Neutrophil (primary cell): ENCODE measurements at regions not wholly inside any gene's neighbourhood (a gene's known extent, or its start where the extent isn't known, plus 50 kb on each side); places are given as distances from the start of the nearest gene placed in this dataset.

Source experiments
- H3K27ac ChIP-seq: fragments of 200-600 bp; sonication (generic); 2 replicates; pipeline ENCODE4 v1.5.1; 2016; ENCODE audit warnings: mild to moderate bottlenecking, moderate library complexity
- H3K27me3 ChIP-seq: fragments of 200-600 bp; sonication (generic); 2 replicates; pipeline ENCODE4 v1.6.0; 2016; ENCODE audit warnings: mild to moderate bottlenecking
- H3K36me3 ChIP-seq: fragments of 200-600 bp; sonication (generic); 2 replicates; pipeline ENCODE4 v1.5.1; 2017
- H3K4me1 ChIP-seq, 2 experiments: fragments of 200-600 bp in 1 of 2; sonication (generic) in 1 of 2; 1 replicate in 1 of 2; 2 replicates in 1 of 2; pipeline versions ENCODE4 v1.5.1 to v1.6.1; 2013 to 2016; ENCODE audit warnings: low read depth in 1 of 2, low read length in 1 of 2, mild to moderate bottlenecking in 1 of 2, moderate library complexity in 1 of 2; ENCODE audit not compliant: control insufficient read depth in 1 of 2, insufficient read depth in 1 of 2
- H3K4me3 ChIP-seq, 2 experiments: fragments of 200-600 bp in 1 of 2; sonication (generic) in 1 of 2; 1 replicate in 1 of 2; 2 replicates in 1 of 2; pipeline ENCODE4 v1.5.1; 2013 to 2016; ENCODE audit warnings: low read depth in 1 of 2, low read length in 1 of 2, mild to moderate bottlenecking in 1 of 2, moderate library complexity in 1 of 2
- H3K9me3 ChIP-seq: fragments of 200-600 bp; sonication (generic); 2 replicates; pipeline ENCODE4 v1.5.1; 2016
- TF ChIP-seq, protein P1 (sequence below): fragments of 200-600 bp; sonication (generic); IDR thresholded peaks from 2 replicates; pipeline ENCODE4 v1.5.1; 2016; ENCODE audit warnings: antibody characterized with exemption

DNA sequence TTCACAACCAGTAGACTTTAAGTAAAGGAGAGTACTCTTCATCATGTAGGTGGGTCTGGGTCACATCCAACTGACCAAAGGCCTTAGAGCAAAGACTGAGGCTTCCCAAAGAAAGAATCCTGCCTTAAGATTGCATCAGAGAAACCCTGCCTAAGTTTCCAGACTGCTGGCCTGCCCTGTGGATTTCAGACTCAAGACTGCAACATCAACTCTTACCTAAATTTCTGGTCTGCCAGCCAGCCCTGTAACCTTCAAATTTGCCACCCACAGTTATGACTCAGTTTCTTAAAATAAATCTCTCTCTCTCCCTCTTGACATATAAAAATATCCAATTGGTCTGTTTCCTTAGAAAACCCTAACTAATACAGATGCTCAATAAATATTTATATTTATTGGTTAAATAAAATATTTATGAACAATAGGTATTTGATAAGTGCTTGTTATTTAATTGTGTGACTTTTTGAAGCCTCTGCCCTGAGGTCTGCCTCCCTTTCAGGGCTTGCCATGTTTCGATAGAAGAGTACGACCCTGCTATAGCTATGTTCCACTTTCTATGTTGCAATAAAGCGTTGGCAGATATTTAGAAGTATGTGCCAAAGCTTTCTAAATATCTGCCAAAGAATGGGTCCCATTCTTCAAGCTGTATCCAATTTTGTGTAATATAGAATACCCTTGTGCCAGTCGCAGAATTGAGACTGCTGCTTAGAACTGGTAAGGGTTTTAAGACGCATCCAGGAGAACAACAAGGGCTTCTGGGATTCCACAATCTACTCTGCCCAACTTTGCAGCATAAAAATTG lies 65.7 kb downstream of the TMEM30B start:
- no peak overlapping the region for H3K27ac ChIP-seq
- no peak overlapping the region for H3K4me3 ChIP-seq
- no peaks in the 10 kb centered on the region for H3K36me3 ChIP-seq
- H3K27me3 ChIP-seq: peaks cover 58% of the 10 kb centered on the region
- no peaks in the 10 kb centered on the region for H3K4me1 ChIP-seq
- TF ChIP-seq, protein P1, sequence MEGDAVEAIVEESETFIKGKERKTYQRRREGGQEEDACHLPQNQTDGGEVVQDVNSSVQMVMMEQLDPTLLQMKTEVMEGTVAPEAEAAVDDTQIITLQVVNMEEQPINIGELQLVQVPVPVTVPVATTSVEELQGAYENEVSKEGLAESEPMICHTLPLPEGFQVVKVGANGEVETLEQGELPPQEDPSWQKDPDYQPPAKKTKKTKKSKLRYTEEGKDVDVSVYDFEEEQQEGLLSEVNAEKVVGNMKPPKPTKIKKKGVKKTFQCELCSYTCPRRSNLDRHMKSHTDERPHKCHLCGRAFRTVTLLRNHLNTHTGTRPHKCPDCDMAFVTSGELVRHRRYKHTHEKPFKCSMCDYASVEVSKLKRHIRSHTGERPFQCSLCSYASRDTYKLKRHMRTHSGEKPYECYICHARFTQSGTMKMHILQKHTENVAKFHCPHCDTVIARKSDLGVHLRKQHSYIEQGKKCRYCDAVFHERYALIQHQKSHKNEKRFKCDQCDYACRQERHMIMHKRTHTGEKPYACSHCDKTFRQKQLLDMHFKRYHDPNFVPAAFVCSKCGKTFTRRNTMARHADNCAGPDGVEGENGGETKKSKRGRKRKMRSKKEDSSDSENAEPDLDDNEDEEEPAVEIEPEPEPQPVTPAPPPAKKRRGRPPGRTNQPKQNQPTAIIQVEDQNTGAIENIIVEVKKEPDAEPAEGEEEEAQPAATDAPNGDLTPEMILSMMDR: no peak
- H3K9me3 ChIP-seq: no peaks in the 10 kb centered on the region

DNA sequence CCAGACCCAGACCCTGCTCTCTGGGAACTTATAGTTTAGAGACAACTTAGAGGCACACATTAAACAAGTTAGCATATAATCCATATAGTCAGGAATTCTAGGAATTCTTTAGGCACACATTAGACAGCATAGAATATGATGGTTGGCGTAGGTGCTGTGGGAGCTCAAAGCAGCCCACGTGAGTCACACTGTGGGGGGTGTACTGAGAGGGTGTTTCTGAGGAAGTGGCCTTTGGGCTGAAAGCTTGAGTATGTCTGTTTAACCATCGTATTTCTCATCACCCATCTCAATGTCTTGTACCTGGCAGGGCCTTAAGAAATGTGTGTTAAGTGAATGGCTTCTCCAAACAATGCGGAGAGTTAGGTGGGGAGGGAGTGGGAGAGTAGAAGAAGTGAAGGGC lies 67.2 kb downstream of the TMEM30B start:
- Histone ChIP-seq H3K27me3 (peaks cover 44% of the 10 kb centered on the region), H3K4me1 (no peaks in the 10 kb centered on the region), H3K9me3 (no peaks in the 10 kb centered on the region), H3K36me3 (no peaks in the 10 kb centered on the region), H3K4me3 (no peak overlapping the region), H3K27ac (no peak overlapping the region)
- TF ChIP-seq, protein P1: no peak

DNA sequence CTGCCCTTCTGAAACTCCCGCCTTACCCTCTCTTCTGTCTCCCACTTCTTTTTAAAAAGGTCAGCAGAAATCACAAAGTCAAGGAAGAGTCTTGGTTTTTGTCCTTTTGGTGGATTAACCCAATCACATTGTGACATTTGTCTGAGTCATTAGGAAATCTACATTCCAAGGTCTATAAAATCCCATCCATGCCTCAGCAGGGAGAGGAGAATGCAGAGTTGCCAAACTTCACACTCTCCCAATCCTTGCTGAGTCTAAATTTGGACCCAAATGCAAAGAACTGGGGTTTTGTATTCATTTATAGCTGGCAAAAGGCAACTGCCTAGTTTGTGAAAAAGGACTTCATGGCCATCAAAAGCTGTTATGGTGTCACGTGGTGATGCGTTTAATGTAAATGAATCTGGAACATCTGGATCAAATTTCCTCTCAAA lies 67.9 kb downstream of the TMEM30B start:
- Histone ChIP-seq H3K4me1 (no peaks in the 10 kb centered on the region), H3K4me3 (no peak overlapping the region), H3K36me3 (no peaks in the 10 kb centered on the region), H3K27me3 (peaks cover 43% of the 10 kb centered on the region), H3K27ac (no peak overlapping the region), H3K9me3 (no peaks in the 10 kb centered on the region)
- TF ChIP-seq, protein P1: no peak

DNA sequence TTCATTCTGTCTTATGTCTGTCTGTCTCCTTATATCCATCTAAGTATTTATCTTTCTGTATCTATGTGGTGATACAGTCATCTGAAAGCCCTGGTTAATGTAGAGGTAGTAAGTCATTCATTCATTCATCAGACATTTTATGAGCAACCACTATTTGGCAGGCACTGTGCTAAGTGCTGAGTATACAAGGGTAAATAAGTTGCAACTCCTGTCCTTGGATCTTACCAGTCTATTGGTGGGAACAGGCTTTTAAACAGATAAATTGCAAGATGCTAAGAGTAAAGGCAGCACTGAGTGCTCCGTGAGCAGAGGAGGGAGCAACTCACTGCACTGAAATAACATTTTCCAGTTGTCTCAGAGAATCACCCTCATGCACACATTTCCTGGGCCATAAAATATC lies 68.6 kb downstream of the TMEM30B start:
- H3K9me3 ChIP-seq: no peaks in the 10 kb centered on the region
- no peak overlapping the region for H3K4me3 ChIP-seq
- no peaks in the 10 kb centered on the region for H3K4me1 ChIP-seq
- H3K36me3 ChIP-seq: no peaks in the 10 kb centered on the region
- peaks cover 36% of the 10 kb centered on the region for H3K27me3 ChIP-seq
- TF ChIP-seq, protein P1: no peak
- no peak overlapping the region for H3K27ac ChIP-seq

DNA sequence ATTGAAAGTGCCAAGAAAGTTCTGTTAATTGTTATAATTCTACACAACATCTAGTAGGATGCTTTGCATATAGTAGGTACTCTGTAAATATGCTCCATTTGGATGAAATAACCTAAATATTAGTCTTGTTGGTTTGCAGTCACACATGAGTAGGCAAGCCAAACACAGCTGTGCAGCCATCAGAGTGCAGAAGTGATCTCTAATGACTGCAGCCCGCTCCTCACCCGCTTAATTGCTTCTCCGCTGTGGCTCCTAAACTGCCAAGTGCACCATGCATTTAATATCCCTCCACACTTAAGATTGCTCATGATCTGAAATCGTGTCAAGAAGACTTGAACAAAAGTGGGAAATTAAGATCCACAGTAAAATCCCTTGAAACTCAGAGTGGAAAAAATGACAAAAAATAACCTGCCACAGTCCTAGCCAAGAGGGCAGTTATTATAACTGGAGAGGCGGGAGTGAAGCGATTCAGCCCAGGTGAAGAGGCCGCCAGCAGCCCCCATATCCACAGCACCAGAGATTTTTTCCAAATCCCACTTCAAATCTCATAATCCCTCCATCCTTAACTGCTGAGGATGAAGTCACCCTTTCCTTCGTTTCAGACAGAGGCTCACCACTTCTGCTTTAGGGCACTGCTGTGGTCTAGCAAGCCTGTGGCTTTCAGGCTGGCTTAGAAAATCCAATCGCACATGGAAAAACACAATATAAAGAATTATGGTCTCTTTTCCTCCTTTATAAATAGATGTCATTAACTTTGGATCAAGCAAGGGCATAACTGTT lies 69.5 kb downstream of the TMEM30B start:
- peaks cover 34% of the 10 kb centered on the region for H3K27me3 ChIP-seq
- no peaks in the 10 kb centered on the region for H3K4me1 ChIP-seq
- TF ChIP-seq, protein P1: no peak
- no peaks in the 10 kb centered on the region for H3K9me3 ChIP-seq
- no peak overlapping the region for H3K27ac ChIP-seq
- H3K36me3 ChIP-seq: no peaks in the 10 kb centered on the region
- H3K4me3 ChIP-seq: no peak overlapping the region
